Stimulated activated CD4-positive, alpha-beta T cell treated with anti-CD3 and anti-CD28 coated beads, TNF-alpha, amount 100 ng/mL, for 1 hour (primary cell): ENCODE measurements at regions not wholly inside any gene's neighbourhood (a gene's known extent, or its start where the extent isn't known, plus 50 kb on each side); places are given as distances from the start of the nearest gene placed in this dataset.

ENCODE experiments used
- DNase-seq, 3 donors: peaks; one replicate each; pipeline ENCODE4 v3.0.0-alpha.2; 2020; ENCODE audit warnings: low read depth in 3 of 3, low spot score in 1 of 3

- no peak for DNase-seq
These were observed 1489.5 kb downstream of the BRD1 start for GRCh38 chr22:48337957-48338792.

- no peak for DNase-seq
These were observed 1491.2 kb downstream of the BRD1 start for GRCh38 chr22:48336339-48337060.

- DNase-seq: no peak
These were observed 1492.1 kb downstream of the BRD1 start for GRCh38 chr22:48335442-48336139.

- DNase-seq: no peak
These were observed 1492.7 kb downstream of the BRD1 start for GRCh38 chr22:48334971-48335370.

- DNase-seq: no peak
These were observed 1493.6 kb downstream of the BRD1 start for GRCh38 chr22:48333816-48334735.

- DNase-seq: no peak
These were observed 1494.3 kb downstream of the BRD1 start for GRCh38 chr22:48333323-48333763.

- DNase-seq: no peak
These were observed 1495.0 kb downstream of the BRD1 start for GRCh38 chr22:48332438-48333322.

GRCh38 chr22:48331691-48332220 lies 1495.9 kb downstream of the BRD1 start:
- no peak for DNase-seq

GRCh38 chr22:48331266-48331665 lies 1496.4 kb downstream of the BRD1 start:
- DNase-seq: no peak

- no peak for DNase-seq
These were observed 1500.0 kb downstream of the BRD1 start for GRCh38 chr22:48327721-48328120.

- no peak for DNase-seq
These were observed 1503.9 kb downstream of the BRD1 start for GRCh38 chr22:48323746-48324145.

GRCh38 chr22:48322907-48323306 lies 1504.8 kb downstream of the BRD1 start:
- DNase-seq: no peak

GRCh38 chr22:48321986-48322545 lies 1505.6 kb downstream of the BRD1 start:
- no peak for DNase-seq

GRCh38 chr22:48320683-48321451 lies 1506.8 kb downstream of the BRD1 start:
- no peak for DNase-seq

GRCh38 chr22:48320048-48320682 lies 1507.5 kb downstream of the BRD1 start:
- DNase-seq: no peak

GRCh38 chr22:48319321-48320047 lies 1508.2 kb downstream of the BRD1 start:
- DNase-seq: no peak
